HEK293 (cell line): ENCODE measurements at regions not wholly inside any gene's neighbourhood (a gene's known extent, or its start where the extent isn't known, plus 50 kb on each side); places are given as distances from the start of the nearest gene placed in this dataset.

Source experiments
- CTCF ChIP-seq: fragments of 450-650 bp; formaldehyde crosslinking; IDR thresholded peaks from 2 replicates; pipeline ENCODE4 v1.5.1; 2016; ENCODE audit warnings: missing biosample characterization, missing genetic modification characterization
- KLF9 ChIP-seq: fragments of 450-650 bp; formaldehyde crosslinking; IDR thresholded peaks from 2 replicates; pipeline ENCODE4 v1.5.1; 2016; ENCODE audit warnings: missing biosample characterization, missing genetic modification characterization, low read depth
- REST ChIP-seq: fragments of 450-650 bp; formaldehyde crosslinking; IDR thresholded peaks from 2 replicates; pipeline ENCODE4 v1.5.1; 2016; ENCODE audit warnings: missing biosample characterization, missing genetic modification characterization
- TCF7L2 ChIP-seq: IDR thresholded peaks from 2 replicates; pipeline ENCODE4 v1.6.1; 2011; ENCODE audit warnings: low read depth, mild to moderate bottlenecking, inconsistent platforms, low read length, moderate library complexity, borderline replicate concordance
- YY1 ChIP-seq: fragments of 450-650 bp; formaldehyde crosslinking; IDR thresholded peaks from 2 replicates; pipeline ENCODE4 v1.5.1; 2018; ENCODE audit warnings: missing biosample characterization, missing genetic modification characterization
- ZNF10 ChIP-seq: fragments of 450-650 bp; formaldehyde crosslinking; IDR thresholded peaks from 2 replicates; pipeline ENCODE4 v1.5.1; 2017; ENCODE audit warnings: missing biosample characterization, missing genetic modification characterization
- ZNF155 ChIP-seq: fragments of 450-650 bp; formaldehyde crosslinking; IDR thresholded peaks from 2 replicates; pipeline ENCODE4 v1.5.1; 2016; ENCODE audit warnings: missing biosample characterization, missing genetic modification characterization
- ZNF16 ChIP-seq: fragments of 450-650 bp; formaldehyde crosslinking; IDR thresholded peaks from 2 replicates; pipeline ENCODE4 v1.5.1; 2016; ENCODE audit warnings: low read depth, missing biosample characterization, missing genetic modification characterization
- ZNF274 ChIP-seq, 2 experiments: fragments of 200-500 bp in 1 of 2; fragments of 450-650 bp in 1 of 2; sonication (Bioruptor generic) in 1 of 2; formaldehyde crosslinking in 1 of 2; IDR thresholded peaks; 2 replicates each; pipeline versions ENCODE4 v1.5.1 to v1.6.1; 2014 to 2016; ENCODE audit warnings: borderline replicate concordance in 1 of 2, inconsistent platforms in 1 of 2, low read length in 1 of 2, missing biosample characterization in 1 of 2, missing genetic modification characterization in 1 of 2
- ZNF768 ChIP-seq: fragments of 450-650 bp; formaldehyde crosslinking; IDR thresholded peaks from 2 replicates; pipeline ENCODE4 v1.5.1; 2018; ENCODE audit warnings: missing biosample characterization, mild to moderate bottlenecking, missing genetic modification characterization

GRCh38 chr11:97847730-97848129 is 1173.0 kb upstream of the CNTN5 start:
- TF ChIP-seq KLF9 (tag by site-specific recombination) (no peak), CTCF (no peak), TCF7L2 (no peak), YY1 (tag by site-specific recombination) (no peak), ZNF768 (no peak), ZNF10 (tag by site-specific recombination) (no peak), ZNF16 (tag by site-specific recombination) (no peak), ZNF155 (no peak), ZNF274 (IDR thresholded peaks at IDR 0.05; ENCODE audit: low read length) (no peak), ZNF274 (tag by site-specific recombination; IDR thresholded peaks at IDR 0.05; ENCODE audit: borderline replicate concordance) (no peak), REST (no peak)
